ENCODE measurements at regions not wholly inside any gene's neighbourhood (a gene's known extent, or its start where the extent isn't known, plus 50 kb on each side); places are given as distances from the start of the nearest gene placed in this dataset.

DNA sequence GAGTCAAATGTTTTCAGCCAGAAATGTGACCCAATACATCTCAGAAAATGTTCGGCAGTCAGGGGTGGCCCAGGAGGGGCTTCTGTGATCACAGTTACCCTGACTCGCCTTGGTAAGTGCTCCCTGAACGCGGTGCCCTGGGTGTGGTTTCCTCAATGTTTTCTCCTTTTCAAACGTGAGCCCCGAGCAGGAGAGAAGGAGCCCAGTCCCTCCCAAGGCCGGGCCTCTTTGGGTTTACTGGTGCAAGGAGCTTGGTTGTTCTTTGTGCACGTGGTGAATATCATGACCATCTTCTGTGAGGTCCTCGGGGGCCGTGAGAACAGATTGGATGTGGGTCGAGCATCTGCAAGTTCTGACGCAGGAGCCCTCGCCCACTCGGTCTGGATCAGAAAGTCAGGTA lies 55.8 kb upstream of the VIPR2 start:
- no peak overlapping the region for H3K4me3 ChIP-seq
- H3K4me2 ChIP-seq = no peak overlapping the region
- POLR2A ChIA-PET = no interaction called here
- DNase-seq (ENCODE audit: low read depth in 1 of 2, low spot score in 1 of 2) = no peak
- ATAC-seq = no peak
- no peak for FAIRE-seq
- 62% methylated on average over 14 of the region's 14 CpGs for WGBS (ENCODE audit: missing lambda C conversion rate)
- H3K27ac ChIP-seq = no peak overlapping the region
- CTCF ChIA-PET = interaction anchor here (0.6 kb wide), 2 partner anchors 11 to 1047 kb away, joined by 3 read pairs; no protein-coding TSS in a partner anchor
- H3K4me1 ChIP-seq = peaks cover 4% of the 10 kb centered on the region; the same call in 1 of the 3 replicates
- TF ChIP-seq JUN (IDR thresholded peaks at IDR 0.05) (no peak), FOSL2 (IDR thresholded peaks at IDR 0.05) (no peak), FOSL2 (CRISPR knock-in tag; IDR thresholded peaks at IDR 0.05) (no peak), KDM5A (IDR thresholded peaks at IDR 0.05) (no peak), KDM1A (IDR thresholded peaks at IDR 0.05; ENCODE audit: low read depth) (no peak), EHMT2 (IDR thresholded peaks at IDR 0.05; ENCODE audit: low read depth) (no peak), FOXS1 (CRISPR knock-in tag; IDR thresholded peaks at IDR 0.05) (no peak), FOSB (CRISPR knock-in tag; IDR thresholded peaks at IDR 0.05) (no peak), ZC3H11A (IDR thresholded peaks at IDR 0.05) (no peak), SMC3 (IDR thresholded peaks at IDR 0.05) (no peak), ZNF302 (CRISPR knock-in tag; IDR thresholded peaks at IDR 0.05) (no peak), TFCP2L1 (CRISPR knock-in tag; IDR thresholded peaks at IDR 0.05) (no peak), ZSCAN20 (CRISPR knock-in tag; IDR thresholded peaks at IDR 0.05) (no peak), HOXA7 (CRISPR knock-in tag; IDR thresholded peaks at IDR 0.05) (no peak)
- TF ChIP-seq, protein P1, sequence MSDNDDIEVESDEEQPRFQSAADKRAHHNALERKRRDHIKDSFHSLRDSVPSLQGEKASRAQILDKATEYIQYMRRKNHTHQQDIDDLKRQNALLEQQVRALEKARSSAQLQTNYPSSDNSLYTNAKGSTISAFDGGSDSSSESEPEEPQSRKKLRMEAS (IDR thresholded peaks at IDR 0.05) = no peak
- TF ChIP-seq, protein P2, sequence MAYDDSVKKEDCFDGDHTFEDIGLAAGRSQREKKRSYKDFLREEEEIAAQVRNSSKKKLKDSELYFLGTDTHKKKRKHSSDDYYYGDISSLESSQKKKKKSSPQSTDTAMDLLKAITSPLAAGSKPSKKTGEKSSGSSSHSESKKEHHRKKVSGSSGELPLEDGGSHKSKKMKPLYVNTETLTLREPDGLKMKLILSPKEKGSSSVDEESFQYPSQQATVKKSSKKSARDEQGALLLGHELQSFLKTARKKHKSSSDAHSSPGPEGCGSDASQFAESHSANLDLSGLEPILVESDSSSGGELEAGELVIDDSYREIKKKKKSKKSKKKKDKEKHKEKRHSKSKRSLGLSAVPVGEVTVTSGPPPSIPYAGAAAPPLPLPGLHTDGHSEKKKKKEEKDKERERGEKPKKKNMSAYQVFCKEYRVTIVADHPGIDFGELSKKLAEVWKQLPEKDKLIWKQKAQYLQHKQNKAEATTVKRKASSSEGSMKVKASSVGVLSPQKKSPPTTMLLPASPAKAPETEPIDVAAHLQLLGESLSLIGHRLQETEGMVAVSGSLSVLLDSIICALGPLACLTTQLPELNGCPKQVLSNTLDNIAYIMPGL (CRISPR knock-in tag; IDR thresholded peaks at IDR 0.05; ENCODE audit: borderline replicate concordance) = no peak
- H3K9me3 ChIP-seq = 0 out of 3 replicates have a peak, but pooled peaks cover 5% of the 10 kb centered on the region

DNA sequence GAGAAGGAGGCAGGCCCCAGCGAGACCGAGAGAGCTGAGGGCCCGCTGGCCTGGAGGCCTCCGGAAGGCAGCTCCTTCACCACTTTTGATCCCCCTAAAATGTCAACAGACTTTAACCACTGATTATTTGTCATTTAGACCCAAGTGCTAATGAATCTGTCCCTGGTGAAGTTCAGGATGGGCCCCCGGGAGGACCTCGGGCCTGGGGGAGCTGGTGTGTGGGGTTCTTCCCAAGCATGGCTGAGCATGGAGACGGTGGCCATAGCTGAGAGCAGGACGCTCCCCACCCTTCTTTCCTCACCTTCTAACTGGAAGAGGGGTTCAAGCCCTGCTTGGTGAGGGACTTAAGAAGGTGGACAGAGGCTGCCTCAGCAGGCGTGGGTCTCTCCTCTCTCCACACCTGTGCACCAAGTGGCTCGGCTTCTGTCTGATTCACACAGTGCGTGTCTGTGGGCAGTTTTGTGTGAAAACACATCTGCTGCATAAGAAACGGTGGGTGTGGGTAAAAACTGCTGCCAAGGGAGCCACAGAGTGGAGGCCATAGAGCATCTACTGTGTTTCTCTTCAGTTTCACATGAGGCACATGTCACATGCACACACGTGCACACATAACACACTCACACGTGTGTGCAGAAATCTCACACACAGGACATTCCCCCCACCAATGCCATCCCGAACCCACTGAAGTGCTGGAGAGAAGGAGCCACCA lies 53.5 kb upstream of the VIPR2 start:
- 72% methylated on average over 13 of the region's 15 CpGs for WGBS (ENCODE audit: missing lambda C conversion rate)
- no peaks in the 10 kb centered on the region for H3K9me3 ChIP-seq
- FAIRE-seq (no peak), ATAC-seq (no peak), DNase-seq (ENCODE audit: low read depth in 1 of 2, low spot score in 1 of 2) (no peak)
- H3K4me1 ChIP-seq = peaks cover 4% of the 10 kb centered on the region; the same call in 1 of the 3 replicates
- no peak overlapping the region for H3K27ac ChIP-seq
- no peak for TF ChIP-seq ELK1 (IDR thresholded peaks at IDR 0.05; ENCODE audit: low read depth, low read length)
- TF ChIP-seq ZC3H11A (IDR thresholded peaks at IDR 0.05) = no peak
- no peak for TF ChIP-seq EHMT2 (IDR thresholded peaks at IDR 0.05; ENCODE audit: low read depth)
- TF ChIP-seq NFE2L2 (conservative IDR thresholded peaks at IDR 0.05; ENCODE audit: low read length) = no peak
- ChIA-PET CTCF (no interaction called here), POLR2A (no interaction called here)
- no peak overlapping the region for H3K4me3 ChIP-seq
- H3K4me2 ChIP-seq = no peak overlapping the region

DNA sequence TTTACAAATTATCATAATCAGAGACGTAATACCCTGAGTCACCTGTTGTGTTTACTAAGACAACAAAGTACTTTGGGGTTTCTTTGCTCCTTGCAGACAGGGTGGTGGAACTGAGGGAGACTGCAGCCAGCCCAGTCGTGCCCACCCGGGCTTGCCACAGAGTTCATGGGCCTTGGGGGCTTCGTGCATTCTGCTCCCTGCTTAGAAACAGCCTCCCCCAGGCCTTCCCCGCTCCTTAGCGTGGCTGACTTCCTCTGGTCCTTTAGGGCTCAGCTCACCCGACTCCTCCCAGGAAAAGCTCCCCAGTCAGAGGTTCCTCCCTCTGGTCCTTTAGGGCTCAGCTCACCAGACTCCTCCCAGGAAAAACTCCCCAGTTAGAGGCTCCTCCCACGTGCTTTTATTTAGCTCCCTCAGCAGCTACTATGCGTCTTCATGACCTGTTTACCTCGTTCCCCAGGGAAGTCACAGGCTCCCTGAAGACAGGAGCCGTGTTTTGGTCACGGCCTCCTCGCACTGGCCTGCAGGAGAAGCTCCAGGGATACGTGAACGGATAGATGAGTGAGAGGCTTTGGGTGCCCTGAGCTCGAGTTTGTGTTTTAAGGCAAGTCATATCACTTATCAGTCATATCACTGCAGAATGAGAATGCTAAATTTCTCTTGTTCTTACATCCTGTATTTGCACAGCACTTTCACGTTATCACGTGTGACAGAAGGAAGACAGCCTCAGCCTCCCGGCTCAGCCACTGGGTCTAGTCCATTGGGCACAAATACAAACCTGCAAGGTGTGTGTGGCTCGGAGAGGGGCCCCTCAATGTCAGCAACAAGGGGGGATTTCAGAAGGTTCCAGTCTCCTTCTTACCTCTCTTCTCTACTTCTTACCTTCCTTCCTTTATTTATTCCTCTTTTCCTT lies 52.7 kb upstream of the VIPR2 start:
- ATAC-seq (peak; percentile 37 to 74; a peak in 4 of 6 replicates), FAIRE-seq (no peak), DNase-seq (ENCODE audit: low read depth in 1 of 2, low spot score in 1 of 2) (no peak)
- 58% methylated on average over 20 of the region's 20 CpGs for WGBS (ENCODE audit: missing lambda C conversion rate)
- Histone ChIP-seq H3K27ac (no peak overlapping the region), H3K4me3 (no peak overlapping the region), H3K9me3 (no peaks in the 10 kb centered on the region), H3K4me2 (no peak overlapping the region; the same call in 2 of the 3 replicates), H3K4me1 (peaks cover 4% of the 10 kb centered on the region; the same call in 1 of the 3 replicates)
- ChIA-PET POLR2A (no interaction called here), CTCF (no interaction called here)
- TF ChIP-seq FOSB (CRISPR knock-in tag; IDR thresholded peaks at IDR 0.05) = no peak
- TF ChIP-seq HOXB13 (CRISPR knock-in tag; IDR thresholded peaks at IDR 0.05; ENCODE audit: low read depth) = no peak
- no peak for TF ChIP-seq PHF8 (IDR thresholded peaks at IDR 0.05; ENCODE audit: borderline replicate concordance, low read depth)
- TF ChIP-seq RAD21 (conservative IDR thresholded peaks at IDR 0.05 in 1 of 2, IDR thresholded peaks at IDR 0.05 in 1 of 2) = no peak
- no peak for TF ChIP-seq CEBPB (IDR thresholded peaks at IDR 0.05)
- no peak for TF ChIP-seq RFX5 (IDR thresholded peaks at IDR 0.05)
- TF ChIP-seq HOXB5 (CRISPR knock-in tag; IDR thresholded peaks at IDR 0.05) = no peak
- TF ChIP-seq FOSL2 (IDR thresholded peaks at IDR 0.05) = no peak
- no peak for TF ChIP-seq FOSL2 (CRISPR knock-in tag; IDR thresholded peaks at IDR 0.05)
- no peak for TF ChIP-seq ZSCAN20 (CRISPR knock-in tag; IDR thresholded peaks at IDR 0.05)
- no peak for TF ChIP-seq PBX3 (IDR thresholded peaks at IDR 0.05)
- TF ChIP-seq, protein P2 (CRISPR knock-in tag; IDR thresholded peaks at IDR 0.05; ENCODE audit: borderline replicate concordance) = no peak
- no peak for TF ChIP-seq FOXS1 (CRISPR knock-in tag; IDR thresholded peaks at IDR 0.05)

Data from A549 (cell line).